ENCODE measurements at regions not wholly inside any gene's neighbourhood (a gene's known extent, or its start where the extent isn't known, plus 50 kb on each side); places are given as distances from the start of the nearest gene placed in this dataset.

DNA sequence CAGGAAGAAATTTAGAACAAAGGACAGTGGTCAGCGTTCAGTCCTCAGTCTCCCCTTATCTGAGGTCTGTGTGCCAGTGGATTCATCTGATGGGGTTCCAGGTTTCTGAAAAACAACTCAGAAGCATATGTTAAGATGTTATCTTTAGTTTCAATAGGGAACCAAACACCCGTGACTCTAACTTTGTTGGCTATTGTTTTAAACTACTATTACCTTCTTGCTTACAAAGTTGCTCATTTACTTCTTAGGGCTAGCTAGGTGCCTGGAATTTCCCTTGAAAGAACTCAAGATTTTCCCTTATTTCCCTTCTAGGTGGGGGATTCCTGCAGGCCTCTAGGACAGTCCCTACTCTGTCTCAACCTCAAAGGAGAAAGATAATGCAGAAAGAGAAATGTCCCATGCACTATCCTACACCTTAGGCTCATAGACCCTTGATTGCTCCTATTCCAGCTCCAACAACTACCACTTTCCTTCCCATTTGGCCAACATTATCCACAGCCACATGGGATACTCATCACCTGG, 192.5 kb upstream of the LYZL1 start:
- ChIA-PET POLR2A (ENCODE audit: low non-redundant PET) (no interaction called here), CTCF (interaction anchor here (0.7 kb wide), 1 partner anchor 147 kb away, joined by 3 read pairs; no protein-coding TSS in a partner anchor)
- no TSS peak for BruUV-seq (replicated peaks)
- no peaks in the 10 kb centered on the region for H3K4me1 ChIP-seq (ENCODE audit: insufficient read depth, low read length, poor library complexity, severe bottlenecking)
- no peaks in the 10 kb centered on the region for H3K9me3 ChIP-seq (ENCODE audit: low read depth, low read length, poor library complexity, severe bottlenecking)
- no peak for DNase-seq (ENCODE audit: low spot score)
- H3K4me3 ChIP-seq (ENCODE audit: low read depth, low read length, poor library complexity, severe bottlenecking): no peak overlapping the region
- no peak for TF ChIP-seq EZH2 (IDR thresholded peaks at IDR 0.05; ENCODE audit: borderline replicate concordance, low read depth, low read length, poor library complexity, severe bottlenecking)
- TF ChIP-seq, protein P1, sequence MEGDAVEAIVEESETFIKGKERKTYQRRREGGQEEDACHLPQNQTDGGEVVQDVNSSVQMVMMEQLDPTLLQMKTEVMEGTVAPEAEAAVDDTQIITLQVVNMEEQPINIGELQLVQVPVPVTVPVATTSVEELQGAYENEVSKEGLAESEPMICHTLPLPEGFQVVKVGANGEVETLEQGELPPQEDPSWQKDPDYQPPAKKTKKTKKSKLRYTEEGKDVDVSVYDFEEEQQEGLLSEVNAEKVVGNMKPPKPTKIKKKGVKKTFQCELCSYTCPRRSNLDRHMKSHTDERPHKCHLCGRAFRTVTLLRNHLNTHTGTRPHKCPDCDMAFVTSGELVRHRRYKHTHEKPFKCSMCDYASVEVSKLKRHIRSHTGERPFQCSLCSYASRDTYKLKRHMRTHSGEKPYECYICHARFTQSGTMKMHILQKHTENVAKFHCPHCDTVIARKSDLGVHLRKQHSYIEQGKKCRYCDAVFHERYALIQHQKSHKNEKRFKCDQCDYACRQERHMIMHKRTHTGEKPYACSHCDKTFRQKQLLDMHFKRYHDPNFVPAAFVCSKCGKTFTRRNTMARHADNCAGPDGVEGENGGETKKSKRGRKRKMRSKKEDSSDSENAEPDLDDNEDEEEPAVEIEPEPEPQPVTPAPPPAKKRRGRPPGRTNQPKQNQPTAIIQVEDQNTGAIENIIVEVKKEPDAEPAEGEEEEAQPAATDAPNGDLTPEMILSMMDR (conservative IDR thresholded peaks at IDR 0.05; ENCODE audit: low read depth, low read length): no peak
- intact Hi-C loops (cut with micrococcal nuclease; ENCODE audit: unreplicated experiment): no loop called here
- H3K27ac ChIP-seq (ENCODE audit: low read depth, low read length, poor library complexity, severe bottlenecking): no peak overlapping the region
- H3K36me3 ChIP-seq (ENCODE audit: insufficient read depth, low read length, poor library complexity, severe bottlenecking): no peaks in the 10 kb centered on the region
- H3K27me3 ChIP-seq (replicated peaks; ENCODE audit: insufficient read depth, low read depth, low read length, poor library complexity): no peaks in the 10 kb centered on the region

DNA sequence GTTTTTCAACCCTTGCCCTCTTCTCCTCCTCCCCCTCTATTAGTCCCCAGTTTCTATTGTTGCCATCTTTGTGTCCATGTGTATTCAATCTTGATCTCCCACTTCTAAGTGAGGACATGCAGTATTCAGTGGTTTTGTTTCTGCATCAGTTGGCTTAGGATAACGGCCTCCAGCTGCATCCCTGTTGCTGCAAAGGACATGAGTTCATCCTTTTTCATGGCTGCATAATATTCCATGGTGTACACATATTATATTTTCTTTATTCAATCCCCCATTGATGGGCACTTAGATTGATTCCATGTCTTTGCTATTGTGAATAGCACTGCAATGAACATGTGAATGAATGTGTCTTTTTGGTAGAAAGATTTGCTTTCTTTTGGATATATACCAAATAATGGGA, 190.4 kb upstream of the LYZL1 start:
- ChIA-PET POLR2A (ENCODE audit: low non-redundant PET) (no interaction called here), CTCF (no interaction called here)
- Histone ChIP-seq H3K9me3 (ENCODE audit: low read depth, low read length, poor library complexity, severe bottlenecking) (no peaks in the 10 kb centered on the region), H3K27me3 (replicated peaks; ENCODE audit: insufficient read depth, low read depth, low read length, poor library complexity) (no peaks in the 10 kb centered on the region), H3K4me1 (ENCODE audit: insufficient read depth, low read length, poor library complexity, severe bottlenecking) (no peaks in the 10 kb centered on the region), H3K36me3 (ENCODE audit: insufficient read depth, low read length, poor library complexity, severe bottlenecking) (no peaks in the 10 kb centered on the region), H3K4me3 (ENCODE audit: low read depth, low read length, poor library complexity, severe bottlenecking) (no peak overlapping the region), H3K27ac (ENCODE audit: low read depth, low read length, poor library complexity, severe bottlenecking) (no peak overlapping the region)
- TF ChIP-seq EZH2 (IDR thresholded peaks at IDR 0.05; ENCODE audit: borderline replicate concordance, low read depth, low read length, poor library complexity, severe bottlenecking): no peak
- no peak for DNase-seq (ENCODE audit: low spot score)
- no TSS peak for BruUV-seq (replicated peaks)
- intact Hi-C loops (cut with micrococcal nuclease; ENCODE audit: unreplicated experiment): no loop called here

DNA sequence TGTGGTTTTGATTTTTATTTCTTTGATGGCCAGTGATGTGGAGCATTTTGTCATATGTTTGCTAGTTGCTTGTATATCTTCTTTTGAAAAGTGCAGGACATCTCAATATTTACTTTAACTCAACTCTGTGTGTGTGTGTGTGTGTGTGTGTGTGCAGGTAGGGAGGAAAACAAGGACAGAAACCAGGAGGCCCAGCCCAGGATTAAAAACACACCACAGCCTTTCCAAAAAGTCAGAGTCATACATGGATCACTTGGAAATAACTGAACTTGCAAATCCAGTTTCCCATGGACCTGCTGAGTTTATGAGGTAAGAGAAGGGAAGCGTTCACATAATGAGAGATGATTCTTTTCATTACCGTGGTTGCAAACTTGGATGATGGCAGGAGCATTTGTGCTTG, 189.9 kb upstream of the LYZL1 start:
- TF ChIP-seq EZH2 (IDR thresholded peaks at IDR 0.05; ENCODE audit: borderline replicate concordance, low read depth, low read length, poor library complexity, severe bottlenecking): no peak
- TF ChIP-seq, protein P1 (conservative IDR thresholded peaks at IDR 0.05; ENCODE audit: low read depth, low read length): no peak
- Histone ChIP-seq H3K36me3 (ENCODE audit: insufficient read depth, low read length, poor library complexity, severe bottlenecking) (no peaks in the 10 kb centered on the region), H3K27ac (ENCODE audit: low read depth, low read length, poor library complexity, severe bottlenecking) (no peak overlapping the region), H3K9me3 (ENCODE audit: low read depth, low read length, poor library complexity, severe bottlenecking) (no peaks in the 10 kb centered on the region), H3K27me3 (replicated peaks; ENCODE audit: insufficient read depth, low read depth, low read length, poor library complexity) (no peaks in the 10 kb centered on the region), H3K4me1 (ENCODE audit: insufficient read depth, low read length, poor library complexity, severe bottlenecking) (no peaks in the 10 kb centered on the region), H3K4me3 (ENCODE audit: low read depth, low read length, poor library complexity, severe bottlenecking) (no peak overlapping the region)
- intact Hi-C loops (cut with micrococcal nuclease; ENCODE audit: unreplicated experiment): no loop called here
- BruUV-seq (replicated peaks): no TSS peak
- no peak for DNase-seq (ENCODE audit: low spot score)
- ChIA-PET POLR2A (ENCODE audit: low non-redundant PET) (no interaction called here), CTCF (no interaction called here)

DNA sequence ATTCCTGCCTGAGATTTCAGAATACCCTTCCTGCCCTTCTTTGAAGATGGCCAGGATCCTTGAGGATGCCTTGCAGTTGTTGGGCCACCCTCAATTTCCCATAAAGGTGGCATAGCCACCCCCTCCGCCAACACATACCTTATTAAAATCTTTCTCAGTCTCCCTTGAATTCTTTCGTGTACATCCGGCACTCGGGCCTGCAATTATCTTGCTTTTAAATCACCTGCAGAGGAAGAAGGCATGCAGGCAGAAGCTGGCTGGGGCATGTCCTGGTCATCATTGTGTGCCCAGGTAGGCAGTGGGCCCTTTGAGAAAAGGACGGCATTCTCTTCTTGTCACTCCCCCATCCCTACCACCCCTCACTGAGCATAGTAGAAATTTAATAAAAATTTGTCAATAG, 189.5 kb upstream of the LYZL1 start:
- BruUV-seq (replicated peaks): no TSS peak
- POLR2A ChIA-PET (ENCODE audit: low non-redundant PET): no interaction called here
- TF ChIP-seq, protein P1 (conservative IDR thresholded peaks at IDR 0.05; ENCODE audit: low read depth, low read length): no peak
- no peak for TF ChIP-seq EZH2 (IDR thresholded peaks at IDR 0.05; ENCODE audit: borderline replicate concordance, low read depth, low read length, poor library complexity, severe bottlenecking)

More for the DNA sequence above, 189.5 kb upstream of the LYZL1 start:
- H3K27ac ChIP-seq (ENCODE audit: low read depth, low read length, poor library complexity, severe bottlenecking): no peak overlapping the region
- no peaks in the 10 kb centered on the region for H3K9me3 ChIP-seq (ENCODE audit: low read depth, low read length, poor library complexity, severe bottlenecking)
- no peak for DNase-seq (ENCODE audit: low spot score)
- no peaks in the 10 kb centered on the region for H3K4me1 ChIP-seq (ENCODE audit: insufficient read depth, low read length, poor library complexity, severe bottlenecking)
- H3K36me3 ChIP-seq (ENCODE audit: insufficient read depth, low read length, poor library complexity, severe bottlenecking): no peaks in the 10 kb centered on the region
- H3K27me3 ChIP-seq (replicated peaks; ENCODE audit: insufficient read depth, low read depth, low read length, poor library complexity): no peaks in the 10 kb centered on the region
- intact Hi-C loops (cut with micrococcal nuclease; ENCODE audit: unreplicated experiment): no loop called here
- CTCF ChIA-PET: no interaction called here
- no peak overlapping the region for H3K4me3 ChIP-seq (ENCODE audit: low read depth, low read length, poor library complexity, severe bottlenecking)

All from A673 (cell line).